Lower leg skin (tissue), 4 donors: ENCODE measurements at regions not wholly inside any gene's neighbourhood (a gene's known extent, or its start where the extent isn't known, plus 50 kb on each side); places are given as distances from the start of the nearest gene placed in this dataset.
"Not testable (repeated sequence)": the region's sequence is repeated elsewhere in the genome, so short reads cannot be mapped to it uniquely, and the experiment has no call there.

Experiments
- DNase-seq, 2 donors: peaks; one replicate each; pipeline ENCODE4 v3.0.0-alpha.2; 2019; ENCODE audit warnings: low spot score in 2 of 2
- H3K4me3 ChIP-seq: fragments of 200-600 bp; sonication (generic); 2 replicates; pipeline ENCODE4 v1.5.1; 2017; ENCODE audit warnings: mild to moderate bottlenecking, low read depth; ENCODE audit not compliant: poor library complexity, severe bottlenecking
- POLR2A ChIP-seq, 2 donors: fragments of 450-650 bp; IDR thresholded peaks; one replicate each; pipeline ENCODE4 v1.6.1; 2016 to 2017; ENCODE audit warnings: antibody characterized with exemption in 2 of 2, mild to moderate bottlenecking in 1 of 2, moderate library complexity in 1 of 2
- WGBS, 2 donors: methylation state at CpG; one replicate each; pipeline ENCODE4 v1.1.5; 2018; 5-methylcytosine and 5-hydroxymethylcytosine counted together
- intact Hi-C: fragments of 100-400 bp; cut with DNase I; formaldehyde crosslinking; loops from one replicate; pipeline ENCODE4 v1.15.0; 2023; ENCODE audit warnings: low total_unique reads
- TF ChIP-seq, protein P1 (sequence below), 3 donors: fragments of 450-650 bp; IDR thresholded peaks; one replicate each; pipeline ENCODE4 v1.5.1; 2016; ENCODE audit warnings: antibody characterized with exemption in 3 of 3, mild to moderate bottlenecking in 3 of 3, moderate library complexity in 2 of 3

DNA sequence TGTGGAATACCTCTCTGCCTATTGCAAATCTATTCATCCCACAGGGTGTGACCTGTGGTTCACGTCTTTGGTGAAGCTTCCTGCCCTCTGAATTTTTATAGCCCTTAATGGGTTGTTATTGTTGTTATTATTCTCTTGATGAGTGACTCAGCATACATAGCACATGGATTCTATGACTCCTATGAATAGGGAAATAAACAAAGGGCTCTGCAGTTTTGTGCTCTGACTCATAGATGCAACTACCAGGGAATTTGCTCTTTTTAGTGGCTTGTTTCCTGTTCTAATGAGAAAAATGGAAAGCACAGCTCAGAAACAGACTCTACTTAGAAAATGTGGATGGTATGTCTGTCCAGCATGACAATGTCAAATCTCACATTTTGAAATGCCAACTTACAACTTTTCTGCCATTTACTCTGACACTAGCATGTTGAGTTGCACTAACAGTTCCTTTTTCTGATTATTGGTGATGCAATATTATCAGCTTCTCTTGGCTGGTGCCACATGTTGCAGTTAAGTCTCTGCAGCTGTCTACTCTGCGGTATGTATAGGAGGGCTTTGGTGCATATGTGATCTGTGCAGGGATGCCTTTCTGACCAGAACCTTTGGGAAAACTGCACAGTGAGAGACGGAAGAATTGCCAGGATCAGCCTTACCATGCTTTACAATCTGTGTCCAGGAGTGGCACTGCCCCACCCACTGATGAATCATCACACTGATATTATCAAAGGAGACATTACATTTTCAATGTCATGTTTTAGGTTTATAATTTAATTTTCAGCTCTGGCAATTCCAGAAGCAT is 996.4 kb upstream of the WWC1 start:
- DNase-seq: no peak
- no peak overlapping the region for H3K4me3 ChIP-seq
- WGBS, 2 donors: 14 to 15% methylated on average over 3 of the region's 3 CpGs
- intact Hi-C loops: no loop called here
- no peak for TF ChIP-seq POLR2A (IDR thresholded peaks at IDR 0.05)
- TF ChIP-seq, protein P1, sequence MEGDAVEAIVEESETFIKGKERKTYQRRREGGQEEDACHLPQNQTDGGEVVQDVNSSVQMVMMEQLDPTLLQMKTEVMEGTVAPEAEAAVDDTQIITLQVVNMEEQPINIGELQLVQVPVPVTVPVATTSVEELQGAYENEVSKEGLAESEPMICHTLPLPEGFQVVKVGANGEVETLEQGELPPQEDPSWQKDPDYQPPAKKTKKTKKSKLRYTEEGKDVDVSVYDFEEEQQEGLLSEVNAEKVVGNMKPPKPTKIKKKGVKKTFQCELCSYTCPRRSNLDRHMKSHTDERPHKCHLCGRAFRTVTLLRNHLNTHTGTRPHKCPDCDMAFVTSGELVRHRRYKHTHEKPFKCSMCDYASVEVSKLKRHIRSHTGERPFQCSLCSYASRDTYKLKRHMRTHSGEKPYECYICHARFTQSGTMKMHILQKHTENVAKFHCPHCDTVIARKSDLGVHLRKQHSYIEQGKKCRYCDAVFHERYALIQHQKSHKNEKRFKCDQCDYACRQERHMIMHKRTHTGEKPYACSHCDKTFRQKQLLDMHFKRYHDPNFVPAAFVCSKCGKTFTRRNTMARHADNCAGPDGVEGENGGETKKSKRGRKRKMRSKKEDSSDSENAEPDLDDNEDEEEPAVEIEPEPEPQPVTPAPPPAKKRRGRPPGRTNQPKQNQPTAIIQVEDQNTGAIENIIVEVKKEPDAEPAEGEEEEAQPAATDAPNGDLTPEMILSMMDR (IDR thresholded peaks at IDR 0.05): no peak

DNA sequence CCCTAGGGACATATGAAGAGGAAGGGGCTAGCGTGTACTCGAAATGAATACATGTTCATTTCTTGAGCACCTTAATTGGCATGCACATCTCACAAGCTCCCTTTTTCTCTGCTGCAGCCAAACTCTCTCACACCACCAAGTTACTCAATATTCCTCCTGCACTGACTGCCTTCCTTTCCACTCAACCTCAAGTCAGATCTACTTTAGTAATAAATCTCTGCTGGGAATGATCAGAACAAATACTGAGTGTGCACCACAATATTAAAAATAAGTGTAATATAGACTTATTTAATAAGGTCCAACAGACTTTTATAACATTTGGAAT is 995.8 kb upstream of the WWC1 start:
- no peak for DNase-seq
- TF ChIP-seq, protein P1 (IDR thresholded peaks at IDR 0.05): no peak
- TF ChIP-seq POLR2A (IDR thresholded peaks at IDR 0.05): no peak
- WGBS, 2 donors: 16 to 25% methylated on average over 2 of the region's 2 CpGs
- H3K4me3 ChIP-seq: no peak overlapping the region
- intact Hi-C loops: no loop called here

DNA sequence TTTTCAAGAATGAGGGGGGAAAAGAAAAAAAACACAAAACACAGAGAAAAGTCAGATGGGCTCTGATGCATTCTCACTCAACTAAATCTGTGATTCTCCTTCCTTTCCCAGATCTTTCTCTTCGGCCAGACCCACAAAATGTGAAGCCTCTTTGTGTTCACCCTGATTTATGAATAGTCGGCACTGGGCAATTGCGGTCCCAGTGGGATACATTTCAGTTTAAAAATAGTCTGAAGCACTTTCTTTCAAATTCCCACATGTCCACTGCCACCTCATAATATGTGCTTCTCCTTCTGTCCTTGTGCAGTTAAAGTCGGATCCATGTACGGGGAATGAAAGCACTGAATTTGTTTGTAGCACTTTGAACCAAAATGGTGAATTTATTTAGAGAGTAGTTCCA is 995.4 kb upstream of the WWC1 start:
- 71 to 81% methylated on average over 5 of the region's 5 CpGs for WGBS, 2 donors
- DNase-seq: no peak
- no peak for TF ChIP-seq POLR2A (IDR thresholded peaks at IDR 0.05)
- TF ChIP-seq, protein P1 (IDR thresholded peaks at IDR 0.05): no peak
- intact Hi-C loops: no loop called here
- no peak overlapping the region for H3K4me3 ChIP-seq

DNA sequence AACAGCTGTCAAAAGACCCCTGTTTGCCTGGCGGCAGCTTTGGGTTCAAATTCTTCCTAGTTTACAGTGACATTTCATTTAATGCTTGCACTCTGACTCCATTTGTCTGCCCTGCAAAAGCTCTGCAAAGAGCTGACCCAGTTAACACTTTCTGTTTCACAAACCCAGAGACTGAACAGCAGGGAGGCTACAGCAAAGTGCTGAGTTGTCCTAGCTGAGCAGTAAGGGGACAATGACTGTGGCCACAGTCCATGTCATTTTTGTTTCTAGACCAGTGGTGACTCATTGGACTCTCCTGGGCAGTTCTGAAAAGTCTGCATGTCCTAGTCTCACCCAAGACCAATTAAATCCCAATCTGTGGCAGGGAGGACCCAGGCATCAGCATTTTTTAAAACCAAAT is 994.8 kb upstream of the WWC1 start:
- no peak for DNase-seq
- 55 to 89% methylated on average over 1 of the region's 1 CpG for WGBS, 2 donors
- intact Hi-C loops: no loop called here
- TF ChIP-seq, protein P1 (IDR thresholded peaks at IDR 0.05): no peak
- no peak for TF ChIP-seq POLR2A (IDR thresholded peaks at IDR 0.05)
- no peak overlapping the region for H3K4me3 ChIP-seq

DNA sequence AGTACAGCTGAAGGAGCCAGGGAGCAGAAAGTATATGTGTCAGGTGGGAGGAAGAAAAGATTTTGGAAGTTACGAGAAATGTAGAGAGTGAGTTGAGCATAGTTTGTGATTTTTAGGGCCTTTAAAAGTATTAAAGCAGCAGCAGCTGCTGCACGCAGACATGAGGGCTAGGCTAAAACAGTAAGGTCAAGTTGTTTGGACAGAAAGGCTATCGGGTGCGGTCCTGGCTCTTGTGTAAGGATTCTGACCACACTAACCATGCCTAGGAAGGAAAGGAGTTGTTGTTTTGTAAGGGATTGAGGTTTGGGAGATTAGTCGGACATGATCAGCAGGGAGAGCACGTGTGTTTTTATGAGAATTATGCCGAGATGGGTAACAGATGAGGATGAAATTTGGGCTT is 991.6 kb upstream of the WWC1 start:
- not testable (repeated sequence) for H3K4me3 ChIP-seq

DNA sequence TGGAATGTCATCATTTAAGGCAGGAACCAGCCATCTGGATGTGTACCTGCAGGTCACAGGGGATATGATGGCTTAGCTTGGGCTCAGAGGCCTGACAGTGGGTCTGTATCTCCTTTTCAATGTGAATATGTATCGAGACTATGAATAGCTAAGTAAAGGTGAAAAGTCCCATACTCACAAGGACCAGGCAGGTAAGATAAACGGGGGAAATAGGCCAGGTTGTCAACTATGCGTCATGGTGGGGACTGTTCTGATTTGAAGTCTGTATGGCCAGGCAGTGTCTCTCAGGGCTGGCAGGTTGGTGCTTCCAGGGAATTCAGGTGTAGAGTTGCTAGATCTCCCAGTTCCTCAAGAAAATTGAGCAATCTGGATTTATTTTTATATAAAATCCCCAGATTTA is 987.9 kb upstream of the WWC1 start:
- no peak for TF ChIP-seq POLR2A (IDR thresholded peaks at IDR 0.05)
- TF ChIP-seq, protein P1 (IDR thresholded peaks at IDR 0.05): no peak
- intact Hi-C loops: no loop called here
- WGBS, 2 donors: 89 to 95% methylated on average over 3 of the region's 3 CpGs
- DNase-seq: no peak
- H3K4me3 ChIP-seq: no peak overlapping the region

More for the DNA sequence above, 991.6 kb upstream of the WWC1 start:
- intact Hi-C loops, DNase-seq: not testable (repeated sequence)
- 82 to 86% methylated on average over 7 of the region's 7 CpGs for WGBS, 2 donors
